HG02970 (cell line): ENCODE measurements at regions not wholly inside any gene's neighbourhood (a gene's known extent, or its start where the extent isn't known, plus 50 kb on each side); places are given as distances from the start of the nearest gene placed in this dataset.
A peak's percentile ranks its signal among the peaks of the same experiment; 100 is the strongest.

ENCODE experiments used
- ATAC-seq: cut with Tn5 transposase; IDR thresholded peaks from one replicate; pipeline ENCODE4 v1.9.1; 2021; ENCODE audit warnings: mild to moderate bottlenecking, moderate library complexity, moderate number of reproducible peaks; ENCODE audit not compliant: unreplicated experiment, low FRiP score

DNA sequence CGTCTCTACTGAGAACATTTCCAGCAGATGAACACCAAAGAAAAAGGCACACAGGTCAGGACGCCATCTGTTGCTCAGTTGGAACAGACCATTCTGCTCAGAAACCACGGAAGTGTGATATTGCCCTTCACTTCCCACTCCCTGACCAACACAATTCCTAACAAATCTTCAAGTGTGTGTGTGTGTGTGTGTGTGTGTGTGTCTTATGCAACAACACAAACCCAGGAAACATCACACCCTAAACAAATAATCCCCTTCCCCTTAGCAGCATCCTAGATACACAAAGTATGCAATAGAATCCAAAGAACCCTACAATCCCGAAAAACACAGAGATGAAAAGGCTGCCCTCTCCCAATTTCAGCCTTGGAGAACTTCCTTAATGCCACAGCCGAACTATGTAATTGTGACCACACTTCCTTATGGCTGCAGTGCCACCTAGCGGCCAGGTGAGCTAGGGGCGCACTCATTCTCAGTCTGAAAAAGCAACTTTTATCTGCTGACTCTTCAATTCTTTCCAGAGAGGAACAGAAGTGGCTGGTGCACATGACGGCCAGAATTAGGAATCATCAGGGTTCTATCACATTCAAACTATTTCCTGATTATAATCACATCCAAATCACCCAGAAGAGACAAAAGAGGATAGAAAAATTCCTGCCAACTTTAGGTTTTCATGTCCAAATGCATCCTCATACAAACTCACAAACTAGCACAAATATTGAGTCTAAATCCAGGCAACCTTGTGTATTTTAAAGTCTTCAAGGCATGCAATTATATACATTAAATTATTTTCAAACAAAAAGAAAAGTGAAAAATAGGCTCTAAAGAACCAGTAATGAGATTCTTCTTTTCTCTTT is 164.9 kb downstream of the DHX15 start:
- peak; percentile 66 for ATAC-seq

DNA sequence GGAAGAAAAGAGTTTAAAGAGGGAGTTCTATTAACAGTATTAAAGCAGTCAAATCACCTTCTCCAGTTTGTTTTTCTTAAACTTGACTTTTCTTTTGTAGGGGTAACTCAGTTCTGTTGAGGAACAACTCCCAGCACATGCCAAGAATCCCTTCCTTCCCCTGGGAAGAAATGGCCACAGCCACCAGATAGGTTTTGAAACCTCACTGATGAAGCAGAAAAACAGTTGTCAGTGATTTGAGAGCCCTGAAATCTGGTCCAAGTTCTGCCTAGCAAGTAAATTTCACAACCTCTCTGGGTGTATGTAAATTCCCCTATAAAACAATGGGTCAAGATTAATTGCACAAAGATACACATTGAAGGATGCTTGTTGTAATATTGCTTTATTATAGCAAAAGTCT is 167.1 kb downstream of the DHX15 start:
- no peak for ATAC-seq

DNA sequence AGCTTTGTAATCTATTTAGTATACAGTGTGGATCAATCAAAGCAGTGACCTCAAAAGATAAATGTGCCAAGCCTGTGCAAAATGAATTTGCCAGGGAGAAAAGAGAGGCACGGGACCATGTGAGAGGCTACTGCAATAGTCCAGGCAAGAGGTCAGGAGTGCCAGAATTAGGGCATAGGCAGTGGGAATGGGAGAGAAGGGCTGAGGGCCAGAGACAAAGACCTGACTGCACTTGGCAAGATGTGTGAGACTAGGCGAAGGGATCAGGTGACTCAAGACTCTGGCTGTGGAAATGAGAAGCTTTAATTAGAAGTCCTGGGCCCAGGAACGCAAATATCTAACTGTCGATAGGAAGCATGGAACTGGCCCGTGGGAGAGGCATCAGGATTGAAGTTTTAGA is 168.1 kb downstream of the DHX15 start:
- ATAC-seq, result no peak

DNA sequence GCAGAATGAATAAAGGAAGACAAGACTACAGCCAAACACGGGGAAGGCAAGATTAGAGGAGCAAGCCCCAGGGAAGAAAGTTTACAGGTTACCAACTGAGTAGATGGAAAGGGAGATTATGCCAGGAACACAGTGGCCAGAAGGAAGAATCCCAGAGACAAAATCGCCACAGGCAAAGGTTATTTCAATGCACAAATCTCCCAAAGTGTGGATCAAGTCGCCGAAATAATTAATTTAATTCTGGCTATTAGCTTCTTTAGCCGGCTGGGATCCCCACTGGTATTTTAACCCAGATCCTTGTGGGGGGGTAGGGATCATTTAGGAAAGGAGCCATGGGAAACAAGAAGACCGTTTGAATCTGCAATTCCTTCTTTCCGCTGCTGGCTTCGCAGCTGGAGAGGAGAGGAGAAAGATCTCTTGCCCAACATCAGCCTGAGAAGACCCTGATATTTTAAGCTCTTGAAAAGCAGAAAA is 171.0 kb downstream of the DHX15 start:
- ATAC-seq, result no peak

DNA sequence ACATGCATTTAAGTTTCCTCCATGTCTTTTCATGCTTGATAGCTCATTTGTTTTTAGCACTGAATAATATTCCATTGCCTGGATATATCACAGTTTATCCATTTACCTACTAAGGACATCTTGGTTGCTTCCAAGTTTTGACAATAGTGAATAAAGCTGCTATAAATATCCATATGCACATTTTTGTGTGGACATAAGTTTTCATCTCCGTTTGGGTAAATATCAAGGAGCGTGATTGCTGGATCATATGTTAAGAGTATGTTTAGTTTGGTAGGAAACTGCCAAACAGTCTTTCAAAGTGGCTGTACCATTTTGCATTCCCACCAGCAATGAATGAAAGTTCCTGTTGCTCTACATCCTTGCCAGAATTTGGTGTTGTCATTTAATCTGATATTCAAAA is 172.5 kb downstream of the DHX15 start:
- ATAC-seq, result no peak

DNA sequence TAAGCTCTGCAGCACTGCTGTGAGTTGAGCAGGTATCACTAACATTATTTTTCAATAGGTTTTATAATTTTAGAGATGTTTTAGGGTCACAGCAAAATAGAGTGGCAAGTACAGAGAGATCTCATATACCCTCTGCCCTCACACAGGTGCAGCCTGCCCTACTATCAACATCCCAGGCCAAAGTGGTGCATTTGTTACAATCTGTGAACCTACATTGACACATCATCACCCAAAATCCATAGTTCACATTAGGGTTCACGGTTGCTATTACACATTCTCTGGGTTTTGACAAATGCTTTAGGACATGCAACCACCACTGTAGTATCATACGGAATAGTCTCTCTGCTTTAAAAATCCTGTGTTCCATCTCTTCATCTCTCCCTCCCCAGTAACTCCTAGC is 173.1 kb downstream of the DHX15 start:
- no peak for ATAC-seq

DNA sequence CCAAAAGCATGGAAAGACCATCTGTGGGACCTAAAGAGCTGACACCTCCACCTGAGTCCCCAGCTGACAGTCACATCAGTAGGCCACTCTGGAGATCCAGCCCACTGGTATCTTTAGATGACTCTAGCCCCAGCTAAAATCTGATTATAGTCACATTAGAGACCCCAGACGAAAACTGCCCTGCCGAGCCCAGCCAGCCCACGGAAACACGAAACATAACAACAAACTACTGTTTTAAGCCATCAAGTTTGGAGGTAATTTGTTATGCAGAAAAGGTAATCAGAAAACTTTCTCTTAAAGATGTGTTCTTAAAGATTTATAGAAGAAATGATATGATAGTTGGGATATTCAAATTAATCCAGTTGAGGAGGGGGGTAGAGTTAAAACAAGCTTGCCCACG is 175.7 kb downstream of the DHX15 start:
- no peak for ATAC-seq

DNA sequence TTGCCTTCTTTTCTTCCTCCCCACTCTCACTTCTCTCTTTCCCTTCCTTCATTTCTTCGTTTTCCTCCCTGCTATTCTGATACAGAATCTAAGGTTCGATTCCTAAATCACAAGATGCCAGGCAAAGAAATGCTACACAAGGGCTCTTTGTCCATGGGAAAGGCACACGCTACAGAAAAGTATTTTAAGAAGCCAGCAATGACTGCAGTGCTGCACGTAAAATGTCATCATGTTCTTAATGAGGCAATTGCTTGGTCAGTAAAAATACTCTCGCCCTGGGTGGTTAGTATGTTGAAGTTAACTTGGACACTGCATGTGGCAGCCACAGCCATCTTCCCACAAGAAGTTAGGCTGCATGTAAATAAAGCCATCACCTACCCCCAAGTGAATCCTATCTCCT is 178.4 kb downstream of the DHX15 start:
- no peak for ATAC-seq

DNA sequence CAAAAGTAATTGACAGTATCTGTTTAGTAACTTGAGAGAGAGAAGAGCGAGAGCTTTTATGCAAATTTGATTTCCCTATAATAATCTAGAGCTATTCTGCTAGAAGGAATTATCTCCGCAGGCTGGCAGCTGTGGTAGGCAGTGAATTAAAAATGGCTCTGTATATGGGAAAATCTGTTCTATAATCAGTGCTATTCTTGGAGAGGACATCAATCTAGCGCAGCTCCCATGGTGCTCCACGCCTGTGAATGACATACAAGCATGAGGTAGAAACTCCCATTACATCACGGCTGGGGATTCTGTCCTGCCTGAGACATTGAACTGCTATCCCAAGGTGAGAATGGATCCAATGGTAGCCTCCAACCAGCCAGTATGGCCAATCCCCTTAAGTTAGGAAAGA is 179.0 kb downstream of the DHX15 start:
- no peak for ATAC-seq

DNA sequence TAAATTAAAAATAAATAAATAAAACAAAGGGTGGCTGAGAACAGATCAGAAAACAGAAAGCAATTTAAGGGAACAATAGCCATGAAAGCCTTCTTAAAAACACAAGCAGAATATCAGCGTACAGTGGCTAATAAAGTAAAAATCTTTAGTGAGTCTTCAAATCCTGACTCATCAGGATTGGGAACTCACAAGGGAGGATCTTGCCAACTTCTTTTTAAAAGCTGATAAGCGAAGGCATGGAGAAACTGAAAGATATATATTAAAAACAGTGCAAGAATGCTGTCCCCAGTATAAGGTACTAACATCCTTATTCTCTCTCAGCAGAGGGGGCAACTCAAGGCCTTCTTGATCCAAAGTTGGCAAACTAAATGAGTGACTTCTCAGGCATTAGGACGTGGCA is 180.1 kb downstream of the DHX15 start:
- ATAC-seq, result no peak

DNA sequence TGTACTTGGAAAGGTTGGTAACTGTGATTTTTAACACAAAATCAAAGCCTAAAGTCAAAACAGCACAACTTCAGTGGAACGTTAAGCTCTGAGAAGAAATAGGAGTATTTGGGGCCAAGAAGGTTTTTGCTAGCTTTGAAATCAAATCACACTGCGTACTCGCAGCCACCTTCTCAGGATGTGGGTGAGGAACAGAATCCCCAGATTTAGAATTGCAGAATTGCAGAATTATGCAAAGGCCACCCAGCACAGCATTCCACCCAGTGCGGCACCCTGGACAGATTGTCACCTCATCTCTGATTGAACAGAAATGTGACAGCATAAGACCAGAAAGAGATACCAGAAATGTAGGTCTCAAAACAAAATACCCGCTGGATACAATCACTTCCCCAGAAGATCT is 181.1 kb downstream of the DHX15 start:
- ATAC-seq, result no peak

DNA sequence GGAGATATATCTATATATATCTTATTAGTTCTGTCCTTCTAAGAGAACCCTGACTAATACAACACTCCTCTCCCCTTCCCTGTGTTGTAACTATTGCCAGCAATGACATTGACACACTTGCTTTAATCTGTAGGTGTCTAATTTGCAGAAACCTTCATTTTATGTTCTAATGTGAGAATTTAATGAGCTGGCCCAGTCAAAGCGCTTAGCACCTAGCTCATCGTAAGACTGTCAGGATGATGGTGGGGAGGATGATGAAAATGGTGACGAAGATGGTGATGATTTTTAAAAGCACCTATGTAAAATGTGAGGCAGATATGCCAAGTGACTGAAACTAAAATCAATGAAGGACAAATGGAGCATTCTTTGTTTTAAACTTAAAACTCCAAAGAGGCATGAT is 183.8 kb downstream of the DHX15 start:
- no peak for ATAC-seq

DNA sequence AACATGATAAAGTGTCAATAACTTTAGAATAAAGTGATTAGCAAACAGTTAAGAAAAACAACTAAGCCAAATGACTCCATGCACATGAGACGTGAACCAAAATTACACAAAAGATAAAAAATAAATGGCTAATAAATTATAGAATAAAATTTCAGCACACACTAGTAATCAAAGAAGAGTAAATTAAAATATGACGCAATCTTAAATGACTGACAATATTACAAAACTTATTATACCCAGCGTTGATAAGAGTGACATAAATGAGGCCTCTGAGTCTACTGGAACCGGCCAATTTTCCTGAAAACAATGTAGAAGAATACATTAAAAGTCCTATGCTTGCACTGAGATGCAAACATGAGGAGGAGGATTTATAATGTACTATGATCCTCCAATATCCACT is 187.4 kb downstream of the DHX15 start:
- ATAC-seq, result no peak

DNA sequence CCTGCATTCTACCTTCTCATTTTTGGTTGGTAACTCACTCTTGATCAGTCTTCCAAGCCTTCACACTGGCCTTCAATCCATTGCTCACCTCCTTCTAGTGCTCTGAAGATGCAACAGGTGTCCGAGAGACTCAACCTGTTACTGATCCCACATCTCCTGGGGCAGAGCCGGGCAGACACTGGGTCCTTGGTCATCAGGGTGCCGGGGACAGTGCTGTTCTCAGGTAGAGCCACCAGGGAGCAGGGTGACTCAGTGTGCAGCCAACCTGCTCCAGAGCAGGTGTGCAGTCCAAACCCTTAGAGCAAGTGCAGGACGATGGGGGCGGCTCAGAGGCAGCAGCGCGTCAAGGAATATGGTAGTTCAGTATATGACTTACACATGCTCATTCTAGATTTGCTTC is 188.4 kb downstream of the DHX15 start:
- no peak for ATAC-seq

DNA sequence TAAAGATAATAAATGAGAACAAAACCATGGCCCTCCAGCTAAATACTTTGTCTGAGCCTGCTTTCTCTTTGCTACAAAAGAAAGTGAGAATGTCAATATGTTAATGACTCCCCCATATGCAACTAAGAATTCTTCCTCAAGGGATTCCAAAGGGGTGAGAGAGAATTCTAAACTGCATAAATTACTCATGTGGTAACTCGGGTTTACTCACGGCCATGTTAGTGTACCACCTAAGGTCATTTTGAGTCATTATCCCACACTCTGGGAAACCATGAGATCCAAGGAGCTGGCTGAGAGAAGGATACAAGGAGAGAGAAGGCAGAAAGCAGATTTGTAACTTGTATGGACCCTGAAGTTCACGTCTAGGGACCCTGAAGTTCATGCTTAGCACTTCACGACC is 190.3 kb downstream of the DHX15 start:
- no peak for ATAC-seq

DNA sequence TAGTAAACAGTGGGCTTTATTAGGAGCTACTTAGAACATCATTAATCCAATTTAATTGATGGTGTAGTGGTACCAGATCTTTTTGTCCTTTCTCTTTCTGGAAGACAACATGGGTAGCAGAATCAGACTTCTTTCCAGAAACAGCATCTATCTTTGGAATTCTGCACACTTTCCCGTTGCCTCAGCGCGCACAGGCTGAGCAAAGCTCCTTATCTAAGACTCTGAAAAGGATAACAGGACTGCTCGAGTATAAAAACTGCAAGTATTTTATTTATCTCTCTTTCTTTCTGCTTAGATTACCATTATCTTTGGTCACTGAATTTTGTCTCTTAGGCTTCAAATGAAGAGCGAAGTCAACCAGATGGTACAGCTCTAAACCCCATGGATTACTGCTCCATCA is 191.7 kb downstream of the DHX15 start:
- ATAC-seq, result no peak

DNA sequence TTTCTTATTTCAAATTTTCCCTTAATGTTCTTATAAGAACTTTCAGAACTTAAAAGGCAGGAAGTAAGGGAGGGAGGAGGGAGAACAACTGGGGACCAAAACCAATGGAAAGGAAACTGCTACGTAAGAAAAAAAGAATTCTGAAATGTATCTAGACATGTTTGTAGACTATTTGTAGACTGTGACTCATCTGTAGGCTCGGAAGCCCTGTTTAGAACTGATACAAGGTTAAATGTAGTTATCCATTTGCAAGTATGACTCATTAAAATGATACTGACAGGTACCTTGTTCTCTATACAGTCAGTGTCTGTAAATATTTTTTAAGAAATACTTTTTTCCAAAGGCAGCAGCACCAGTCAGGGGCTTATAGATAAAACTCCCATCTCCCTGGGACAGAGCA is 202.0 kb downstream of the DHX15 start:
- ATAC-seq, result peak; percentile 98

DNA sequence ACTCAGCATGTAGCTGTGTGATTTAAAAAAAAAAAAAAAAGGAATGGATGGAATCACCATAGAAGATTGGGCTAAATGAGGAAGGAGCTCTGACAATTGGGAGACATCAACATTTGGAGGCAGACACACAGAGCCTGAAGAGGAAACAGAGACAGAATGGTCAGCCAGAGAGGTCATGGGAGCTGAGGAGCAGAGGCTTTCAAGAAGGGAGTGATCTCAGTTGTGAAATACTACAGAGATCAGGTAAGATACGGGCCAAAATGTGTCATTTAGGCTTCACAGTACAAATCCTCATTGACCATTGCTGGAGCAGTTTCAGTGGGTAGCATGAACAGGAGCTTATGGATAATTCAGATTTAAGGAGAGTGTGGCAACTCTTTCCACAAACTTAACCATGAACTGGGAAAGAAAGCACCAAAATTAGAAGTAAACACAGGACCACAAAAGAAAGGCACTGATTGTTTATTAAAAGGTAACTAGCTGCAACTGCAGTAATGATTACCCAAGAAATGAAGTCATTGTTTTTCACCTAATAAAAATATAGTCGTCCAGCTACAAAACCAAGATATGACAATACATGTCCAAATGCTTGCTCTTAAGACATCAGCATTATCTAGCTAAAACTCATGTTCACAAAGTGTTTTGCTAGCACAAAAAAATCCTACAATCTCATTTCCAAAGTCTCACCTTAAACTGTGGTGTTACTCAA is 203.2 kb downstream of the DHX15 start:
- ATAC-seq, result no peak

DNA sequence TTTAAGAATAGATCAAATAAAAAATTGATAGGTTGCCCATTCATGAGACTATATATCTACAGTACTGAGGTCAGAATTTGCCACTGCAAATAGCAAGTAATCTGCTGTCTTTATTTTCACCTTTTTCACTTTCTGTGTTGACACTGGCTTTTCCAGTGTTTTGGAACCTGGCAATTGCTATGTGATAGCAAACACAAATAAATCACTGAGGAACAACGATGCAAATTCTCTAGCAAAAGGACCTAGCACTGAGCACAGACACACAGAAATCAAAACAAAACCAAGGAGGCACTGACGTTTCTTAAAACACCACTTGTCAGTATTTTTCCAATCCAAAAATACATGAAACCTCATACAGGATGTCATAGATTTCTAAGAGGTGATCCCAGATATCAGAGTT is 210.7 kb downstream of the DHX15 start:
- no peak for ATAC-seq

DNA sequence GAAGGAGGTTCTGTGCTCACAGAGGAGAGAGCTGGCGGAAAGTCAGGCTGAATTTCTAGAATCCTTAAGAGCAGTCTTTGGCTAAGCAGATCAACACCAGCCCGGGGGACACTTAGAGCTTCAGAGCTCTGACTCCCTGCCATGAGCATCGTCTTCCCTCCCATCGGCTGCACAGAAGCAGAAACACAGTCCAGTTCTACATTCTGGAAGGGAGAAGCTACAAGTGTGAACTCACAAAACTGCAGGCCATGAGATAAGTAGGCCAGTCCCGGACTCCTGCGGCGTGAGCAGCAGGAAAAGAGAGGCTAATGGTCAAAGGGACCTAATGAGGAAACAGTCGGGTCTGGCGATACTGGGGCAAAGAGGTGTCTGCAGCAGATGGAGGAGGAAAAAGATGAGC is 211.5 kb downstream of the DHX15 start:
- ATAC-seq, result no peak

DNA sequence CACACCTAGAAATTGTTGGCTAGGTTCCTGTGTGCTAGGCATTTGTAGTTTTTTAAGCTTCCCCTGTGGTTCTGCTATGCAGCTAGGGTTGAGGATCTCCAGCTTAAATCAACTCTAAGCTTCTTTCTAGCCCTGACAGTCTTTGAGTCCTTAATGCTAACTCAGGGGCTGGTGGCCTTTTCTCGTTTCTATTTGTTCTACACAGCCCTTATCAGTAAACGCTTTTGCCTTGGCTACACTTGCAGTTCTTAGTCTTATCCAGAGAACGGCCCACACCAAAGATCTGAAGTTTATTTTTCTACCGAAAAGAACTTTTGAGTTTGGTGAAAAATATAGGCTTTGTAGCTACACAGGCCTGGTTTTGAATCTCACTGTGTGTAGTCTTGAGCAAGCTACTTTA is 212.0 kb downstream of the DHX15 start:
- ATAC-seq, result no peak

DNA sequence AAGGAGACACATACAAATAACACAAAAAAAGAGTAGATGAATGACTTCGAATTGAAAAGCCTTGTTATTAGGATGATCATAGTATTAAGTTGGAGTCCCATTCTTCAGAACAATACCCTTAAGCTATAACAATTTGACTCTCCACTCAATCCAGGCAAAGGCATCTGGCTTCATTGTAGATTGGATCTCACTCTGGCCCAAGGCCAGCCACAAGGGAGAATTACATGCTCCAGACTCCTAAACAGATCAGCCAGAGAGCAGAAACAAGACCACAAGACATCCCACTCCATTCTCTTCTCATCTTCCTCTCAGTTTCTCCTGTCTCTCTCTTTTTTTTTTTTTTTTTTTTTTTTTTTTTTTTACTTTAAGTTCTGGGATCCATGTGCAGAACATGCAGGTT is 213.9 kb downstream of the DHX15 start:
- no peak for ATAC-seq
